ENCODE measurements at regions not wholly inside any gene's neighbourhood (a gene's known extent, or its start where the extent isn't known, plus 50 kb on each side); places are given as distances from the start of the nearest gene placed in this dataset.
A peak's percentile ranks its signal among the peaks of the same experiment; 100 is the strongest.

DNA sequence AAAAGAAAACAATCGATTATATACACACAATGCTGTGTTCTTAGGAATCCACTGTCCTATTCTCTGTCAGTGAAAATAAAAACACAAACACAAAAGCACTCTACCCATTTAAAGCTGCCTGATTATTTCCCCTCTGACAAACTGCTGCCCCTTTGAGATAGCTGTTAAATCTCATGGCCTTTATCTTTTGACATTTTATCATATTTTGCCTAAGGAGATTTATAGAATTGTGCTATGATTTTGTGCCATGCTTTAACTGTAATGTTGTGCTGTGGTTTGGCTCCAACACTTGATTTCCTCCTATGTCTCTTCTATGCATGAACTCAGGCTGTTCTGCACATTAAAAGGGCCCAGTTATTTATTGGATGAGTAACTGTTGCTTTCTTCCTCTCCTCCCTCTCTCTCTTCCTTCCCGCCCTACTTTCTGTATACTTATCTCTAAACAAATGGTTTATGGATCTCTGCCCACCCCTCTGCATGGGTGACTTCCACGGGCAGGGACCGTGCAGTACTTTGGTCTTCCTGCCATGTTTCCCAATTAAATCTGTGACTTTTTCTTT lies 1096.6 kb downstream of the TSN start:
- no peak for DNase-seq

DNA sequence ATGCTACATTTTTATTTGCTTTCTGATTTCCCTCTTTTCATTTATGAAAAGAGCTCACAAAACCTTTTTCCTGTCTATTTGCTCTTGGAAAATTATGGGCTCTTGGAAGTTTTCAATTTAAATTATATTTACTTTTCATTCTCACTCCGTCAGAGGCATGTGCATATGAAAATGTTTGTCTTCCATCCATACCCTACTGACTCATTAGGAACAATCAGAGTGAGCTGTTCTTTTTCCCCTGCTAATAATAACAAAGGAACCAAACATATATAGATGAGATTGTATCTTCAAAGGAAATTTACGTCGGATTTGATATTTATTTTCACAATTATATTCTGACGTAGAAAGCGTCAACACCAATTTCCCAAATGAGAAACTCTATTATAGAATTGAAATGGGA lies 1101.2 kb downstream of the TSN start:
- DNase-seq: no peak

DNA sequence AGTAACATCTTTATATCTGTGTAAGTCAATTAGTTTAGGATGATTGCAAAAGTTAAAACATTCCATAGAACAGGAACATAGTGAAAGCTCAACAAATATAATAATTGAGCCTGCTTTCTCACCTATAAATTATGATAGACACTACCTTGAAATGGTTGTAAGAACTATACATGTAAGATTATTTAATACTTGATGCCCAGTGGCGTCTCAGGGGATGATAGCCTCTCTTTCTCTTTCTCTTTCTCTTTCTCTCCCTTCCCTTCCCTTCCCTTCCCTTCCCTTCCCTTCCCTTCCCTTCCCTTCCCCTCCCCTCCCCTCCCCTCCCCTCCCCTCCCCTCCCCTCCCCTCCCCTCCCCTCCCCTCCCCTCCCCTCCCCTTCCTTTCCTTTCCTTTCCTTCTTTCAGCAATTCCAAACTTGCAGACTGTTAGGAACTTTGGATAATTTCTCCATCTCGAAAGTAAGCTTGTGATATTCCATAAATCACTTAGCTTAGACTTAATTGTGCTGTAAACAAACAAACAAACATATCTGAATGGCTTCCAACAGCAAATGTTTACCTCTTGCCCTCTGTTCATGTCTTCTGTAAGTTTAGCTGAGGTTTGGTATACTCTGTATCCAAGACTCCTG lies 1102.7 kb downstream of the TSN start:
- no peak for DNase-seq

DNA sequence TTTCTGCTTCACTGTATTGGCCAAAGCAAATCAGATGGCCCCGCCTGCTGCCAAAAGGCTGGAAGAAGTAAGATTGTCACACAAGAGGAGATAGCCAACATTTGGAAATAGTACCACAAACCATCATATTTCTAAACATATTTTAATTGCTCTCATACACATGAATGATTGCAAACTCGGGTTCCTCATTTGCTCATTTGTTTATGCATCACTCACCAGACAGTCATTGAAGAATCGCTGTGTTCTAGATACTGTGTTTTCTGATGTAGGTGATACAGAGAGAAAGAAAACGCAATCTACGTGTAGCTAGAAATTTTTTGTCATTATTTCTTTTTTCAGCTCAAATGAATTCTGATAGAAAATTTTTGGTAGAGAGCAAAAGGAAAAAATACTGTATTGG lies 1103.4 kb downstream of the TSN start:
- no peak for DNase-seq

DNA sequence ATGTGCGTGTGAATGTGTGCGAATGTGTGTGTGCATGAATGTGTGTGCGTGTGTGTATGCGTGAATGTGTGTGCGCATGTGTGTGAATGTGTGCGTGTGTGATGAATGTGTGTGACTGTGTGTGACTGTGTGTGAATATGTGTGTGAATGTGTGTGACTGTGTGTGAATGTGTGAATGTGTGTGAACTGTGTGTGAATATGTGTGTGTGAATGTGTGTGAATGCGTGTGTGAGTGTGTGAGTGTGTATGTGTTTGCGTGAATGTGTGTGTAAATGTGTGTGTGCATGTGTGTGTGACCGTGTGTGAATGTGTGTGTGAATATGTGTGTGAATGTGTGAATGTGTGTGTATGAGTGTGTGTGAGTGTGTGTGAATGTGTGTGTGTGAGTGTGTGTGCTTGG lies 1103.8 kb downstream of the TSN start:
- DNase-seq: no peak

DNA sequence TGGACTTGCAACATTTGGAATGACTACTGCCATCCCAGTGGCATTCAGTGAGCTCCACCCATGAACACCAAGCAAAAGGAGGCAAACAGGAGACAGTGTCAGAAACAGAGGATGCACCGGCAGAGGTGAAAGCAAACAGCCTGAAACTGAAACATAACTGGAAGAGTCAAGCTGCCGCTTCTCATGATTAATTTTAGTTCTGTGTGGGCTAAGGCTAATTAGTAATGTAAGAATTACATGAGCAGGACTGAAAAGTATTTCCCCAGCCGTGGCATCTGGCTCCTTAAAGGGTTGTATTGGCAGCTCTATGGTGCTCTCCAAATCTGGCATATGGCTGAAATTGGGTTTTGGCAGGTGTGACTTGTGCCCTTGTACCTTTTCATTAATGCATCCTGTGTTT lies 1108.1 kb downstream of the TSN start:
- DNase-seq: peak in 1 of 56 donors; percentile 5

DNA sequence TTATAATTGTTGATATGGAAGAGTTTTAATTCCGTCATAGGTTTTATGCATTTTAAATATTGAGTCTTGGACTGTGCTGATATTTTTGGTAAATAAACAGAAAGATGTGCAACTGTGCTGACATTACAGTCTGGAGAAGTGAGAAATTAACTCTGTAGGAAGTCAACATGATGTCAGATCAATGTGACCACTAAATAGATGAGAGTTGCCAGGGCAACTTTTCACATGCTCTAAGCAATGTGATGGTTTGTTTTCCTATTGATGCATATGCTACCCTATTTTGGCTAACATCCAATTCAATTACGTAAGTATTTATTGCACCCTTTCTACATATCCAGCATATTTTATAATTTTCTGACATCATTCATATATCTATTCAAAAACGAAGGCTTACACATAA lies 1109.3 kb downstream of the TSN start:
- no peak for DNase-seq

DNA sequence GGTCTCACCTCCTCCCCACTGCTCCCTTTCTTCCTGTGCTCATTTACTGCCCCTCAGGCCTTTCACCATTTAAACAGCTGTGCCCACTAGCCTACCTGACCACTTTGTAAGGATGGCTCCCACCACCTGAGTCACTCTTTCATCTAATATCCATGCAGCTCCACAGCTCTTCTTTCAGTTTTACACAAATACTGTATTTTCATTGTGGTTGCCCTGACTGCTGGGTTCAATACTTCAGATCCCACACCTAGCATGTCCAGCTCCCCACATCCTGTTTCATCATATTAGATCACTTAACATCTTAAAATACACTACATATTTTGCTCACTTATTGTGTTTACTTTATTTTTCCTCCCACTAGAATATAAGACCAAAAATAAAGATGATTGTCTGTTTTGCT lies 1110.6 kb downstream of the TSN start:
- DNase-seq: no peak

DNA sequence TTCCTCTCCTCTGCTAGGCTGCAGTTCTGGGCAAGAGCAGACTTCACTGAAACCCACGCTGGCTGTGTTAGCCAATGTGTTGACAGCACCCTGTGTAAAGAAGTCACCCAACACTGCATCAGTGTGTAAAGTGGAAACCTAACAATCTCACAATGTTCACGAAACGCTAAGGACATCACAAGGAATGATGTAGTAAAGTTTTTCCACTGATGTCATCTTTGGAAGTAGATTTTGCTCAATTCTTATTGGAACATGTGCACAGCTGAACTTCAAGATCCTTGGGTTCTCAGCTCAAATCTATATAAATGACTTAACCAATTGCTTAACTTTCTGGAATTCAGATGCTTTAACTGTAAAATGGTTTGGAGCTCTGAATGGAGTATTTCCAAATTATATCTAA lies 1112.5 kb downstream of the TSN start:
- no peak for DNase-seq

DNA sequence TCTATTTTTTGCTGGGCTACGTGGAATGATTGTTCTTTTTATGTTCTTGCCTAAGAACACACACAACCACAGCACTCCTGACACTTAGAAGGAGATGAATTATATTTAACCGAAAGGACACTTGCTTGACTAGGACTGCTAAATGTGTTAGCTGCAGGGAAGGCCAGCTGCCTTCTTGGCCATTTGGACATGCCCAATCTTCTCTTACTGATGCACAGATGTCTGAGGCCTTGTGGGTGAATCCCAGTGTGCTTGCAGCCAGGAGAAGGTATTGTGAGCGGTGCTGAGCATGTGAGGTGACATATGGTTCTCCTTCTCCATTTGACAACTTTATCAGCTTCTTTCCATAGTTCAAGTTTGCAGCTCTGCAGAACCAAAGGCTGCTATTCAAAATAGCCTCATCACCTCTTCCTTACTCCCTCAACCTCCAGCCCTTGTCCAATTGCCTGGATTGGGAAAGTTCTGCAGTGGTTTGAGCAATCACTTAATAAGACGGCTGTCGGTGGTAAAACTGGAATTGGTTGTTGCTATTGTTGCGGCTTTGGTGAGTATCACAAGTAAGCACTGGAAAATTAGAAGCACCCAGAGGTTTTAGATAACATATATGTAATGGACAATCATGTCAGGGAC lies 1113.3 kb downstream of the TSN start:
- no peak for DNase-seq

DNA sequence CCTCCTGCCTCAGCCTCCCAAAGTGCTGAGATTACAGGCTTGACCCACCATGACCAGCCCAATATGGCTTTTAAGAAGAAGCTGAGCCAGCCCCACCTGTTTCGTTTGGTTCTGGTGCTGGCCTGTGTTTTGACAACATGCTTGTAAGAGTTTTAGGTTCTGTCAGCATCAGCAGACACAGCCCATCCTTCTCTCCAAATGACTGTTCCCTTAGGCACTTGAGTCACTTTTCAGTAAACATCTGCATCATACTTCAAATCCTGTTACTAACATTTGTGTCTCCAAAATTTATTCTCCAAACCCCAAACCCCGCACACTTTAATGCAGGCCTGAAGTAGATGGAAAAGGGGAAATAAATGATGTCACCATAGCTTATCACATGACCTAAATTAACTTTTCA lies 1118.5 kb downstream of the TSN start:
- DNase-seq: no peak

DNA sequence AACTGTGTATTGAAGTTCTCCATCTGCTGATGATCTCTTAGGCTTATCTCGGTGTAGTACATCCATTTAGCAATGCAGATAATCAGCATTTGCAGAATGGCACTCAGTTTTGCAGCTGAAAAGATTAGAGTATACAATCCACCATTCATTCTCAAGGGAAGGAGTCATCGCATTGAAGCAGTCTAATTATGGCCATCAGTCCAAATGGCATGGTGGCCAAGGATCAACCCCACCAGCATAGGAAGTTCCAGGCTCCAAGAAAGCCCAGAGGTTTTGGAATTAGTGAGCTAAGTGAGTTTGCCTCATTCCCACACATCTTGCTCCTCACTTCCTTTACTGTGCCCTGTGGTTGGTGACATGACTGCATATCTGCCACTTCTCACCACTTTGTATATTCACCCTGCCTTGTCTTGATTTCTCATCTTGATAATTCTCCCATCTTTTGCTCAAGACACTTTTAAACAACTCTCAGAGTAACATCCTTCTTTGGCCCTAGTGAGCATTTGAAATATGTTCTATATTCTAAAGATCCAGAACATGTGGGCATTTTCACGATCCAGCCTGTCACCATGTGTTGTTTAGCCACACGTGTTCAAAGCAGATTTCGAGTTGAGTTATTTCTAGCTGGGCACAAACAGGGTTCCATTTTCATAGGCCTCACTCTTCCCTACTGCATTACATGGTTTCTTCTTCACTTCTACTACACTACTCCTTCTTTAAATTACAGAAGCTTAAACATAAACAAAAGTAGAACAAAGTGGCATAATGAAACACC lies 1119.8 kb downstream of the TSN start:
- no peak for DNase-seq

DNA sequence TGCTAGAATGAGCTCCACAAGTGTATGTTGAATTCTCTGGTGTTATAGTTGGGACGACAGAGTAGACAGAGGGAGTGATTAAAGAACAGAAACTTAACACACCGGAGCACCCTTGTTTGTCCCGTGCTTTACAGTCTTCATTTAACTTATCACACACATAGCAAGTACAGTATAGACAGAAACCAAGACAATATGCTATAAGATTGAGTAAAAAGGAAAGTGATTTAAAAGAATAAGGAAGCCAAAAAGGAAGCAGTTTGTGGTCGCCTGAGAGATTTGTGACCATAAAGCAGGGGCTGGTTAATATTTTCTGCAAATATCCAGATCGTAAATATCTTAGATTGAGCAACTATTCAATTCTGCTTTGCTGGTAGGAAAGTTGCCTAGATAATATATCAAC lies 1128.4 kb downstream of the TSN start:
- DNase-seq: no peak

DNA sequence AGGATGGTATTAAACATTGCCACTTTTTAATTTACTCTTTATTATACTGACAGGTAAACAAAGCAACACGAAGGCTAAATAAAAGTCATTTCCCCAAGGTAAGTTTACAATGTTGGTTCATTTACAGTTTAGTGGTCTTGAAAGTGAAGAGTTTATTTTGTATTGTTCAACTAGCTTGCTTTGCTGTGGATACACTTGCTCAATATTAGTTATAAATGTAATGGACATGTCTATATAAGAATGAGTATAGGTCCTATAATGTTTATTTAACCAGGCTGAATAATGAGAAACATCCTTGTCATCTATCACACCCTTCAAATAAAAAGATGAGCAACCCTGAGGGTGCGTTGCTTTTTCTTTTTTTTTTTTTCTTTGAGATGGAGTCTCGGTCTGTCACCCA lies 1129.4 kb downstream of the TSN start:
- no peak for DNase-seq

DNA sequence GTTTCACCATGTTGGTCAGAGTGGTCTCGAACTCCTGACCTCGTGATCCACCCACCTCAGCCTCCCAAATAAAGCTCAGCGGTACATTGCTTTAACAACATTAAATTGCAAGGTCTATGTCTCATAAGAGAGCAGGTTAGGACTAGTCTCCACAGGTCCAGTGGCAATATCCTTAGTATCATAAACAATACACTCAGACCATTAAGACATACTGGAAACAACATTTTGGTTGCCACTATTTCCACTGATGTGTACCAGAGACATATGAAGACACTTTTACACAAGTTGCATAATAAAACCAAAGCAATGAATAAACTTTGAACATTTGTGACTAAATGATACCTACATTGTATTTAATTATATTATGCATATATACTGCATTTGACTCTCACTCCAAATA lies 1130.0 kb downstream of the TSN start:
- DNase-seq: no peak

DNA sequence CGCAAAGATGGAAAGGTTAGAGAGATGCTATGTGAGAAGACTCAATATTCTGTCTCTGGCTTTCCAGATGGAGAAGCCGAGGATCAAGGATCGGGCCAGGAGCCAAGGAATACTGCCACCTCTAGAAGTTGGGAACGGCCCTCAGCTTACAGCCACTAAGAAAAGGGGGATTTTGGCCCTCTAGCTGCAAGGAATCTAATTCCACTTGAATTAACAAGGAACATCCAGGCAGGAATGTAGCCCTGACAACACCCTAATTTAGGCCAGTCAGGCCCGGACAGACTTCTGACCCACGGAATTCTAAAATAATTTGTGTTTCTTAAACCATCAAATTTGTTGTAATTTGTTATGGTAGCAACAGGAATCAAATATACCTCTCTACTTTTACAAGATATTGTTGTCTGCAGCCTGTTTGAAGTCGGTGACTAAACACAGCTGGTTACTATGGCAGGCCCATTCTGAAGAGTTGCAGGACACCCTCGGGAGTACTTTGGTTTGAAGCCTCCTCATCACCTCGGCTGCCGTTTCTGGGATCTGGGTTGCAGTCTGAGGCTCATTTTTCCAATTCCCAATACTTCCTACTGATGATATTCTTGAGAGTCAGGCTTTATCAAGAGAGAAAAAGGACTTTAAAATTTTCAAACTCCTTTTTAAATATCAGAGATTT lies 1131.2 kb downstream of the TSN start:
- DNase-seq: no peak

DNA sequence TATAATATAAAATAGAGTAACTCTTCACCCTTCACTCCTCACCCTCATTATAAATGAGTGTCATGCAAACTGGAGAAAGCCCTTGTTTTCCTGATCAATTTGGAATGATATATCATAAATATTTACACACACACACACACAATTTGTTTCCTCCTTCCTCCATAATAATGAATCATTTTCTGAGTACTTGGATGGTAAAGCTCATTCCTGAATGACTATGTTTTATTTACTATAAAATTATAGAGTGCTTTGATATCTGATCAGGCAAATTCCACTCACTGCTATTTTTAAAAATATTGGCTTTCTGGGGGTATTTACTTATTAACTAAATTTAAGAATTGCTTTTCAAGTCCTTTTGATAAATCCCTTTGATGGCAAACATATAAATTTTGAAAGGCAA lies 1125.5 kb upstream of the CNTNAP5 start:
- DNase-seq: no peak

DNA sequence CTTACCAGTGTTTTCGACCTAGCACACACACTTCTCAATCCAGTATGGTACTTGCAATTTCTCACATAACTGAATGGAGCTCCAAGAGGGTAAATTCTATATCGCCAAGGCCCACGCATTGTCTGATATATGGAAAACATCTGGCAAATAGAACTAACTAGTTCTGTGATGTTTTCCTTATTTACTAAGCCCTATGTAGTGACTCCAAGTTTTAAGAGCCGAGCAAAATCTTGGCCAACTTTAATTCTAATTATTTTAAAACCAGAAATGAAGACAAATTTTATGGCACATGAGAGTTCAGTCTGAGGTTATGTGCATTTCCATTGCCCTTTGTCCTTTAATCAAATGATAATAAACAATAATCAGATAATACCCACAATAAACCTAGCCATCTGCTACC lies 1119.7 kb upstream of the CNTNAP5 start:
- DNase-seq: no peak

DNA sequence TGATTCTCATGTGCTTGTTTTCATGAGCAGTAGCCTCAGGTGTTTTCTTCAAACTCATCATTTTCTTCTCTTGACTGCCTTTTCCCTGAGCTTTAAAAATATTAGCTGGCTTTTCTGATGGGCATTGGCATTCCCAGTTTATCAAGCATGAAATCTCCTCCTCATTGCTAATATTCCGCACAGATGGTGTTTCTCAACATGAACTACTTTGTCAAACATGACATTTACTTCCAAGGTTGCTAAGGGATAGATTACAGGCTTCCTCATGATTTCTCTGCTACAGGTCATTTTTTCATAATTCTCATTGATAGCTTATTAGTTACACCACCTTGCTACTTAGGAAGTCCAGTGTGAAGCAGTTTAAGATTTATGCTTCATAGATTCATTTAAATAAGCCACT lies 1116.9 kb upstream of the CNTNAP5 start:
- no peak for DNase-seq

DNA sequence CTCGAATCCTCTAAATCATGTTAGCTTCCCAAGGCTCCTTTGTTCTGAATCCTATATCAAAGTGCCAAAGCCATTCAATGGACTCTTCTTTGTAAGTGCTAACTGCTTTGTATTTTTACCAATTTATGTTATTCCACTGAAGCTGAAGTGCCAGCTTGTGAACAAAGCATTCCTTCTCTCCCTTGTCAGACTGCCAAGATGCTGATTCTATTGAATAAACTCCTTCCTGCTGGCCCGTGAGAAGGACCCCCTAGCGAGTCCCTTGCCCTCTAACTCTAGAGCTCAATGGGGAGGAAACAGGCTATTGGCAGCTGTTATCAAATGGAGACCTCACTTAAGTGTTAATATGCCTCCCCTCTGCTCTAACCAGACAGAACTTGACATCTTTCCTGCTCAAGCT lies 1097.9 kb upstream of the CNTNAP5 start:
- peak in 20 of 56 donors; percentile 1 to 49 (median 10) for DNase-seq

DNA sequence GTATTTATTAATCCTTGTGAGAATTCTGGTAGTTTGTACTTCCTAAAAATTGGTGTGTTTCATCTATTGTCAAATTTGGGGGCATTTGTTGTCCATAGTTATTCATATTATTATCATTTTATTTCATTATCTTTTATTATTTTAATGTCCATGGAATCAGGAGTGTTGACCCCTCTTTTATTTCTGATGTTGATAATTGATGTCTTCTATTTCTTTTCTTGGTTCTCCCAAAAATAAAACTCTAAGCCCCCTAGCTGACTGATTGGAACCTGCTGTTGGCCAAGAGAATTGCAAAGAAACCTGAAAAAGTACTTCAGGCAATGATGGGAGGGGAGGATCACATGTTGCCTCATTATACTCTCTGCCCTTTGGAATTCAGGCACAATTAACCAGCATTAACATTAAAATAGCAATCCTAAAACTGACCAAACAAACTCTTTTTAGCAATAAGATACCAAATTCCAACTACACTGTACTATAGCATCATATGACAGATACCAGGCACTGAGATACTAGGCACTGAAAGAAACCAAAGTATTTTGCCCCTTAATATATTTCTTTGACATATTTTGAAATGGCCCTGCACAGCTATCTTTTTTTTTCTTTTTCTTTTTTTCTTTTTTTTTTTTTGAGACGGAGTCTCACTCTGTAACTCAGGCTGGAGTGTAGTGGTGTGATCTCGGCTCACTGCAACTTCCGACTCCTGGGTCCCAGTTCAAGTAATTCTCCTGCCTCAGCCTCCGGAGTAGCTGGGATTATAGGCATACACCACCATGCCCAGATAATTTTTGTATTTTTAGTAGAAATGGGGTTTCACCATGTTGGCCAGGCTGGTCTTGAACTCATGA lies 1097.2 kb upstream of the CNTNAP5 start:
- DNase-seq: peak in 1 of 56 donors; percentile 1
